ENCODE measurements at regions not wholly inside any gene's neighbourhood (a gene's known extent, or its start where the extent isn't known, plus 50 kb on each side); places are given as distances from the start of the nearest gene placed in this dataset.

DNA sequence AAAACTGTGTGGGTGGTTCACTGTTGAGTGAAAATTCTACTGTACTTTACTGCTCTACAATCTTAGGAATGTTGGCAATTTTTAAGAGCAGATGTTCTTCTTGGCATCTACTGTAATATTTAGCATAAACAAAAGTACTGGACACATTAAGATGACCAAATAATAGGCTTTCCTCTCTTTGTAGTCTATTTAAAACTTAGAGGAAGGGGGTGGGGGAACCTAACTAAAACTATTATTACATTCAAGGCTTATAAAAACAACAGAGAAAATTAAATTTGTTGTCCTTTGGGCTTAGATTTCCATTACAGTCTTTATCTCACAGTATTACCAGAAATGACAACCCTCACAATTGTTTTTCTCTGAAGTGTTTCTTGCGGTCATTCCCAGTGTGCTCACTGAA lies 181.2 kb downstream of the PLPPR4 start:
- no peak for TF ChIP-seq SPI1 (IDR thresholded peaks at IDR 0.05; ENCODE audit: borderline replicate concordance, low read depth)
- TF ChIP-seq, protein P1, sequence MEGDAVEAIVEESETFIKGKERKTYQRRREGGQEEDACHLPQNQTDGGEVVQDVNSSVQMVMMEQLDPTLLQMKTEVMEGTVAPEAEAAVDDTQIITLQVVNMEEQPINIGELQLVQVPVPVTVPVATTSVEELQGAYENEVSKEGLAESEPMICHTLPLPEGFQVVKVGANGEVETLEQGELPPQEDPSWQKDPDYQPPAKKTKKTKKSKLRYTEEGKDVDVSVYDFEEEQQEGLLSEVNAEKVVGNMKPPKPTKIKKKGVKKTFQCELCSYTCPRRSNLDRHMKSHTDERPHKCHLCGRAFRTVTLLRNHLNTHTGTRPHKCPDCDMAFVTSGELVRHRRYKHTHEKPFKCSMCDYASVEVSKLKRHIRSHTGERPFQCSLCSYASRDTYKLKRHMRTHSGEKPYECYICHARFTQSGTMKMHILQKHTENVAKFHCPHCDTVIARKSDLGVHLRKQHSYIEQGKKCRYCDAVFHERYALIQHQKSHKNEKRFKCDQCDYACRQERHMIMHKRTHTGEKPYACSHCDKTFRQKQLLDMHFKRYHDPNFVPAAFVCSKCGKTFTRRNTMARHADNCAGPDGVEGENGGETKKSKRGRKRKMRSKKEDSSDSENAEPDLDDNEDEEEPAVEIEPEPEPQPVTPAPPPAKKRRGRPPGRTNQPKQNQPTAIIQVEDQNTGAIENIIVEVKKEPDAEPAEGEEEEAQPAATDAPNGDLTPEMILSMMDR (IDR thresholded peaks at IDR 0.05; ENCODE audit: insufficient read depth, low read length), result no peak
- TF ChIP-seq POLR2AphosphoS5 (IDR thresholded peaks at IDR 0.05; ENCODE audit: low read depth), result no peak
- no peak for TF ChIP-seq GABPA (IDR thresholded peaks at IDR 0.05; ENCODE audit: low read depth)
- TF ChIP-seq REST (IDR thresholded peaks at IDR 0.05; ENCODE audit: insufficient replicate concordance, low read depth), result no peak
- Histone ChIP-seq H3K27me3 (ENCODE audit: insufficient read depth, poor library complexity, severe bottlenecking) (no peaks in the 10 kb centered on the region), H3K4me3 (replicated peaks; ENCODE audit: insufficient read depth, low read length) (no peak overlapping the region), H3K27ac (replicated peaks) (no peak overlapping the region)
- no peak for DNase-seq (ENCODE audit: low read depth in 1 of 2, low spot score in 1 of 2)

- no peak for DNase-seq (ENCODE audit: low read depth in 1 of 2, low spot score in 1 of 2)
- no peaks in the 10 kb centered on the region for H3K27me3 ChIP-seq (ENCODE audit: insufficient read depth, poor library complexity, severe bottlenecking)
- no peak overlapping the region for H3K27ac ChIP-seq (replicated peaks)
- TF ChIP-seq, protein P1 (IDR thresholded peaks at IDR 0.05; ENCODE audit: insufficient read depth, low read length), result no peak
- TF ChIP-seq GABPA (IDR thresholded peaks at IDR 0.05; ENCODE audit: low read depth) (no peak), REST (IDR thresholded peaks at IDR 0.05; ENCODE audit: insufficient replicate concordance, low read depth) (no peak), SPI1 (IDR thresholded peaks at IDR 0.05; ENCODE audit: borderline replicate concordance, low read depth) (no peak), POLR2AphosphoS5 (IDR thresholded peaks at IDR 0.05; ENCODE audit: low read depth) (no peak)
- no peak overlapping the region for H3K4me3 ChIP-seq (replicated peaks; ENCODE audit: insufficient read depth, low read length)
These were observed 183.4 kb downstream of the PLPPR4 start for GRCh38 chr1:99447721-99448120.

DNA sequence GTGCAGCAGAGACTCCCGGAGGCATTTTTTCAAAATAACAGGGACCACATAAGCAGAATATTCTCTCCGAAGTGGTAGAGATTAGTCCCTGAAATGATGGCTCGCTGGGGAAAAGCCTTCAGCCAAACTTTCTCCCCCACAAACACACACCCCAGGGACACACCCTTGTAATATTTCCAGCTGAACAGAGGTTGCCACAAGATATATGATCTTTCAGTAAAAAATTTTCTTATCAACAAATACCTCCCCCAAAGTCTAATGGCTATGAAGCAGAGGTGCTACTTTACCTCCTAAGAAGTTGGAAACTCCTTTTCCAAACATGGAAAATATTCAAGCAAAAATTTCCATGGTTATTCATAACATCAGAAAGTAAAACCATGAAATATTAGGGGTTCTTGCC lies 190.2 kb upstream of the PALMD start:
- DNase-seq (ENCODE audit: low read depth in 1 of 2, low spot score in 1 of 2), result no peak
- Histone ChIP-seq H3K27me3 (ENCODE audit: insufficient read depth, poor library complexity, severe bottlenecking) (no peaks in the 10 kb centered on the region), H3K27ac (replicated peaks) (no peak overlapping the region), H3K4me3 (replicated peaks; ENCODE audit: insufficient read depth, low read length) (no peak overlapping the region)
- TF ChIP-seq POLR2AphosphoS5 (IDR thresholded peaks at IDR 0.05; ENCODE audit: low read depth) (no peak), REST (IDR thresholded peaks at IDR 0.05; ENCODE audit: insufficient replicate concordance, low read depth) (no peak), GABPA (IDR thresholded peaks at IDR 0.05; ENCODE audit: low read depth) (no peak), SPI1 (IDR thresholded peaks at IDR 0.05; ENCODE audit: borderline replicate concordance, low read depth) (no peak)
- TF ChIP-seq, protein P1 (IDR thresholded peaks at IDR 0.05; ENCODE audit: insufficient read depth, low read length), result no peak

Measured in HL-60 (cell line).